Tibial artery (tissue), 4 donors: ENCODE measurements at regions not wholly inside any gene's neighbourhood (a gene's known extent, or its start where the extent isn't known, plus 50 kb on each side); places are given as distances from the start of the nearest gene placed in this dataset.

Experiments used
- DNase-seq, 2 donors: peaks; one replicate each; pipeline ENCODE4 v3.0.0-alpha.2; 2019
- H3K27ac ChIP-seq, 2 donors: fragments of 200-600 bp; sonication (generic) in 1 of 2; 1 replicate in 1 of 2; 2 replicates in 1 of 2; pipeline ENCODE4 v1.5.1; 2018 to 2019; ENCODE audit warnings: mild to moderate bottlenecking in 1 of 2
- H3K27me3 ChIP-seq, 2 donors: fragments of 200-600 bp; sonication (generic) in 1 of 2; one replicate each; pipeline versions ENCODE4 v1.5.1 to v1.6.0; 2016 to 2019
- H3K36me3 ChIP-seq, 3 donors: fragments of 200-600 bp; sonication (generic) in 2 of 3; one replicate each; pipeline ENCODE4 v1.5.1; 2016 to 2019; ENCODE audit warnings: mild to moderate bottlenecking in 2 of 3
- H3K4me1 ChIP-seq, 4 donors: fragments of 200-600 bp; sonication (generic) in 2 of 4; 1 replicate in 3 of 4; 2 replicates in 1 of 4; pipeline ENCODE4 v1.5.1; 2016 to 2019
- H3K4me3 ChIP-seq, 2 donors: fragments of 200-600 bp; sonication (generic) in 1 of 2; 1 replicate in 1 of 2; 2 replicates in 1 of 2; pipeline ENCODE4 v1.5.1; 2018 to 2019; ENCODE audit warnings: mild to moderate bottlenecking in 2 of 2
- H3K9me3 ChIP-seq, 3 donors: fragments of 200-600 bp; sonication (generic) in 1 of 3; one replicate each; pipeline ENCODE4 v1.5.1; 2016 to 2019
- CTCF ChIP-seq, 2 experiments: fragments of 200-600 bp in 1 of 2; fragments of 450-650 bp in 1 of 2; IDR thresholded peaks; one replicate each; pipeline ENCODE4 v1.5.1; 2017 to 2019; ENCODE audit warnings: antibody characterized with exemption in 2 of 2, mild to moderate bottlenecking in 1 of 2, moderate library complexity in 1 of 2
- intact Hi-C: fragments of 100-400 bp; cut with DNase I; formaldehyde crosslinking; loops from one replicate; pipeline ENCODE4 v1.15.0; 2023; ENCODE audit warnings: low total_unique reads

- Histone ChIP-seq H3K27me3 (no peaks in the 10 kb centered on the region), H3K4me3 (no peak overlapping the region), H3K4me1 (no peaks in the 10 kb centered on the region), H3K36me3 (no peaks in the 10 kb centered on the region), H3K27ac (no peak overlapping the region), H3K9me3 (no peaks in the 10 kb centered on the region)
- intact Hi-C loops, result no loop called here
- no peak for DNase-seq
- TF ChIP-seq CTCF (IDR thresholded peaks at IDR 0.05), result no peak
These were observed 520.8 kb upstream of the MIR17HG start for GRCh38 chr13:90826688-90827087.

GRCh38 chr13:90830782-90831181 is 516.7 kb upstream of the MIR17HG start:
- no peaks in the 10 kb centered on the region for H3K9me3 ChIP-seq
- H3K27ac ChIP-seq, result no peak overlapping the region
- H3K36me3 ChIP-seq, result no peaks in the 10 kb centered on the region
- H3K4me3 ChIP-seq, result no peak overlapping the region
- DNase-seq, result no peak
- no peaks in the 10 kb centered on the region for H3K4me1 ChIP-seq
- no peaks in the 10 kb centered on the region for H3K27me3 ChIP-seq
- intact Hi-C loops, result no loop called here
- TF ChIP-seq CTCF (IDR thresholded peaks at IDR 0.05), result no peak

- Histone ChIP-seq H3K4me3 (no peak overlapping the region), H3K36me3 (no peaks in the 10 kb centered on the region), H3K4me1 (no peaks in the 10 kb centered on the region), H3K27ac (no peak overlapping the region), H3K9me3 (no peaks in the 10 kb centered on the region), H3K27me3 (no peaks in the 10 kb centered on the region)
- intact Hi-C loops, result no loop called here
- DNase-seq, result no peak
- no peak for TF ChIP-seq CTCF (IDR thresholded peaks at IDR 0.05)
These were observed 513.5 kb upstream of the MIR17HG start for GRCh38 chr13:90833951-90834350.

GRCh38 chr13:90834700-90835099 is 512.8 kb upstream of the MIR17HG start:
- Histone ChIP-seq H3K4me3 (no peak overlapping the region), H3K9me3 (no peaks in the 10 kb centered on the region), H3K27ac (no peak overlapping the region), H3K4me1 (no peaks in the 10 kb centered on the region), H3K27me3 (no peaks in the 10 kb centered on the region), H3K36me3 (no peaks in the 10 kb centered on the region)
- DNase-seq, result no peak
- intact Hi-C loops, result no loop called here
- no peak for TF ChIP-seq CTCF (IDR thresholded peaks at IDR 0.05)

GRCh38 chr13:90835826-90836225 is 511.7 kb upstream of the MIR17HG start:
- H3K4me1 ChIP-seq, result no peaks in the 10 kb centered on the region
- H3K27me3 ChIP-seq, result no peaks in the 10 kb centered on the region
- intact Hi-C loops, result no loop called here
- no peak overlapping the region for H3K27ac ChIP-seq
- no peak overlapping the region for H3K4me3 ChIP-seq
- TF ChIP-seq CTCF (IDR thresholded peaks at IDR 0.05), result no peak
- DNase-seq, result no peak
- no peaks in the 10 kb centered on the region for H3K36me3 ChIP-seq
- H3K9me3 ChIP-seq, result no peaks in the 10 kb centered on the region

GRCh38 chr13:90838317-90838960 is 509.0 kb upstream of the MIR17HG start:
- Histone ChIP-seq H3K4me3 (no peak overlapping the region), H3K36me3 (no peaks in the 10 kb centered on the region), H3K27me3 (no peaks in the 10 kb centered on the region), H3K27ac (no peak overlapping the region), H3K9me3 (no peaks in the 10 kb centered on the region), H3K4me1 (no peaks in the 10 kb centered on the region)
- no peak for TF ChIP-seq CTCF (IDR thresholded peaks at IDR 0.05)
- DNase-seq, result no peak
- intact Hi-C loops, result no loop called here
